Transverse colon (tissue), 4 donors: ENCODE measurements at regions not wholly inside any gene's neighbourhood (a gene's known extent, or its start where the extent isn't known, plus 50 kb on each side); places are given as distances from the start of the nearest gene placed in this dataset.

Experiments
- DNase-seq: peaks from one replicate; pipeline ENCODE4 v3.0.0-alpha.2; 2019
- H3K27ac ChIP-seq, 4 donors: fragments of 200-600 bp; sonication (generic); 2 replicates each; pipeline ENCODE4 v1.5.1; 2016 to 2018; ENCODE audit warnings: inconsistent platforms in 4 of 4
- H3K27me3 ChIP-seq: fragments of 200-600 bp; sonication (generic); 2 replicates; pipeline ENCODE4 v1.5.1; 2017; ENCODE audit warnings: inconsistent platforms
- H3K36me3 ChIP-seq, 4 donors: fragments of 200-600 bp; sonication (generic); 2 replicates each; pipeline ENCODE4 v1.5.1; 2017 to 2019; ENCODE audit warnings: inconsistent platforms in 4 of 4
- H3K4me1 ChIP-seq, 4 donors: fragments of 200-600 bp; sonication (generic); 2 replicates each; pipeline ENCODE4 v1.5.1; 2017 to 2020; ENCODE audit warnings: inconsistent platforms in 4 of 4
- H3K4me3 ChIP-seq, 4 donors: fragments of 200-600 bp; sonication (generic); 1 replicate in 1 of 4; 2 replicates in 3 of 4; pipeline versions ENCODE4 v1.5.1 to v1.6.1; 2017 to 2019; ENCODE audit warnings: inconsistent platforms in 4 of 4
- H3K9me3 ChIP-seq, 2 donors: fragments of 200-600 bp; sonication (generic); 2 replicates each; pipeline ENCODE4 v1.5.1; 2017 to 2019; ENCODE audit warnings: inconsistent platforms in 2 of 2
- EP300 ChIP-seq: sonication (generic); formaldehyde crosslinking; IDR thresholded peaks from one replicate; pipeline ENCODE4 v1.6.1; 2017; ENCODE audit warnings: antibody characterized with exemption, low read depth
- POLR2A ChIP-seq: fragments of 450-650 bp; IDR thresholded peaks from one replicate; pipeline ENCODE4 v1.6.1; 2016; ENCODE audit warnings: antibody characterized with exemption, mild to moderate bottlenecking, moderate library complexity
- POLR2AphosphoS5 ChIP-seq, 3 donors: sonication (generic); formaldehyde crosslinking; IDR thresholded peaks; one replicate each; pipeline ENCODE4 v1.6.1; 2016; ENCODE audit warnings: antibody characterized with exemption in 3 of 3
- WGBS, 2 donors: methylation state at CpG; one replicate each; pipeline ENCODE4 v1.1.5; 2018; ENCODE audit warnings: low coverage in 1 of 2; 5-methylcytosine and 5-hydroxymethylcytosine counted together
- in situ Hi-C, 4 donors: fragments of 200-750 bp; cut with MboI; loops; one replicate each; pipeline versions ENCODE4 v1.15.0 to v1.15.1; 2017; ENCODE audit warnings: low sequenced_read_pairs in 3 of 4, low pct_ligation_motif_present in 1 of 4, low pct_unique_long_range_greater_than_20kb in 1 of 4
- intact Hi-C: fragments of 100-400 bp; cut with DNase I; formaldehyde crosslinking; loops from one replicate; pipeline ENCODE4 v1.15.1; 2023; ENCODE audit warnings: low total_unique reads
- TF ChIP-seq, protein P1 (sequence below), 5 experiments: fragments of 200-600 bp in 3 of 5; fragments of 450-650 bp in 2 of 5; sonication (generic) in 3 of 5; IDR thresholded peaks; 1 replicate in 2 of 5; 2 replicates in 3 of 5; pipeline ENCODE4 v1.5.1; 2016 to 2017; ENCODE audit warnings: antibody characterized with exemption in 5 of 5, inconsistent platforms in 3 of 5, mild to moderate bottlenecking in 2 of 5, moderate library complexity in 1 of 5

GRCh38 chr4:104905546-104905945 lies 241.1 kb upstream of the TET2 start:
- intact Hi-C loops, result no loop called here
- in situ Hi-C loops, result no loop called here
- 53 to 69% methylated on average over 1 of the region's 1 CpG for WGBS, 2 donors
- no peaks in the 10 kb centered on the region for H3K27me3 ChIP-seq
- TF ChIP-seq POLR2A, result no peak
- H3K9me3 ChIP-seq, result no peaks in the 10 kb centered on the region
- H3K36me3 ChIP-seq, result no peaks in the 10 kb centered on the region
- DNase-seq, result no peak
- H3K4me3 ChIP-seq, result no peak overlapping the region
- no peak overlapping the region for H3K27ac ChIP-seq
- H3K4me1 ChIP-seq, result no peaks in the 10 kb centered on the region

DNA sequence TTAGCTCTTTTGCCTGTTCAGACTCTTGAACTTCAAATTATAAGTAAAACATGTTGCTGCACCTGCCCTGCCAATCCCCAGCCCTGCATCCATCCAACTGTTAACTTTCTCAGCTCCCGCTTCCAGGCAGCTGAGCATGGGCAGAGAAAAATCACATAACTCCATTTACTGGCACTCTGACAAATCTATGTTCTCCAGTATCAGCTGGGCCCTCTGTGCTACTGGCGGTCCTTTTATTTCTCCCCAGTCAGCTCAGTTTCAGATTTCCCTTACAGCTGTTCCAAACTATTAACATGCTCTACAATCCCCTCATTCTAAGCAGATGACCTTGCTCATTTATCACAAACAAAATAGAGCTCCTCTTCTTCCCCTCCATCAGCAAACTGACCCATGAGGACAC lies 240.4 kb upstream of the TET2 start:
- Histone ChIP-seq H3K27ac (no peak overlapping the region), H3K9me3 (no peaks in the 10 kb centered on the region), H3K4me3 (no peak overlapping the region), H3K27me3 (no peaks in the 10 kb centered on the region), H3K36me3 (no peaks in the 10 kb centered on the region), H3K4me1 (no peaks in the 10 kb centered on the region)
- intact Hi-C loops, result no loop called here
- in situ Hi-C loops, result no loop called here
- no peak for DNase-seq
- TF ChIP-seq EP300 (no peak), POLR2A (no peak), POLR2AphosphoS5 (IDR thresholded peaks at IDR 0.05) (no peak)
- TF ChIP-seq, protein P1, sequence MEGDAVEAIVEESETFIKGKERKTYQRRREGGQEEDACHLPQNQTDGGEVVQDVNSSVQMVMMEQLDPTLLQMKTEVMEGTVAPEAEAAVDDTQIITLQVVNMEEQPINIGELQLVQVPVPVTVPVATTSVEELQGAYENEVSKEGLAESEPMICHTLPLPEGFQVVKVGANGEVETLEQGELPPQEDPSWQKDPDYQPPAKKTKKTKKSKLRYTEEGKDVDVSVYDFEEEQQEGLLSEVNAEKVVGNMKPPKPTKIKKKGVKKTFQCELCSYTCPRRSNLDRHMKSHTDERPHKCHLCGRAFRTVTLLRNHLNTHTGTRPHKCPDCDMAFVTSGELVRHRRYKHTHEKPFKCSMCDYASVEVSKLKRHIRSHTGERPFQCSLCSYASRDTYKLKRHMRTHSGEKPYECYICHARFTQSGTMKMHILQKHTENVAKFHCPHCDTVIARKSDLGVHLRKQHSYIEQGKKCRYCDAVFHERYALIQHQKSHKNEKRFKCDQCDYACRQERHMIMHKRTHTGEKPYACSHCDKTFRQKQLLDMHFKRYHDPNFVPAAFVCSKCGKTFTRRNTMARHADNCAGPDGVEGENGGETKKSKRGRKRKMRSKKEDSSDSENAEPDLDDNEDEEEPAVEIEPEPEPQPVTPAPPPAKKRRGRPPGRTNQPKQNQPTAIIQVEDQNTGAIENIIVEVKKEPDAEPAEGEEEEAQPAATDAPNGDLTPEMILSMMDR (IDR thresholded peaks at IDR 0.05), result no peak
- WGBS, 2 donors, result 60 to 74% methylated on average over 2 of the region's 2 CpGs

- no peaks in the 10 kb centered on the region for H3K36me3 ChIP-seq
- in situ Hi-C loops, result no loop called here
- no peaks in the 10 kb centered on the region for H3K9me3 ChIP-seq
- no peaks in the 10 kb centered on the region for H3K27me3 ChIP-seq
- intact Hi-C loops, result no loop called here
- H3K4me3 ChIP-seq, result no peak overlapping the region
- DNase-seq, result no peak
- no peaks in the 10 kb centered on the region for H3K4me1 ChIP-seq
- TF ChIP-seq EP300, result no peak
- no peak for TF ChIP-seq POLR2AphosphoS5 (IDR thresholded peaks at IDR 0.05)
- TF ChIP-seq, protein P1 (IDR thresholded peaks at IDR 0.05), result no peak
- TF ChIP-seq POLR2A, result no peak
- H3K27ac ChIP-seq, result no peak overlapping the region
- WGBS, 2 donors, result 88 to 95% methylated on average over 8 to 12 of the region's 12 CpGs
Measured at GRCh38 chr4:104907074-104907649, 239.5 kb upstream of the TET2 start.

DNA sequence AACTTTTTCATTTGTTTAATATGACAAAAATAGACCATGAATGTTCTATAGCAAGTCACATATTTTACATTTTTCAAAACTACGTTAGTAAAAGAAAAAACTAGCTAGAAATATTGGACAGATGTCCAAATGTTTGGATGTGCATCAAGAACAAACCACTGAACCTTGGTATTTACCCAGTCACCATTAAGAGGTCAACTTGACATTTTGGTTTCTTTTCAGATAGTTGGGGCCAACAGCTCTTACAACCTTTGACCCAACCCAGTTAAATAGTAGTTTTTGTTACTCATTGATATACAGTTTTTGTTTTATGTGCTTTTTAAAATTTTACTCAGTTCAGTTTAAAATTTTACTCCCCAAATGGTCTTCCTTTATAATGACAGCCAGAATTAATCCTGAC lies 238.7 kb upstream of the TET2 start:
- H3K27me3 ChIP-seq, result no peaks in the 10 kb centered on the region
- in situ Hi-C loops (no loop called here), intact Hi-C loops (no loop called here)
- no peaks in the 10 kb centered on the region for H3K4me1 ChIP-seq
- no peak overlapping the region for H3K27ac ChIP-seq
- DNase-seq, result no peak
- TF ChIP-seq POLR2A (no peak), POLR2AphosphoS5 (IDR thresholded peaks at IDR 0.05) (no peak), EP300 (no peak)
- TF ChIP-seq, protein P1 (IDR thresholded peaks at IDR 0.05), result no peak
- H3K9me3 ChIP-seq, result no peaks in the 10 kb centered on the region
- 43 to 64% methylated on average over 1 of the region's 1 CpG for WGBS, 2 donors
- H3K4me3 ChIP-seq, result no peak overlapping the region
- H3K36me3 ChIP-seq, result no peaks in the 10 kb centered on the region

GRCh38 chr4:104909376-104909775 lies 237.3 kb upstream of the TET2 start:
- Histone ChIP-seq H3K36me3 (no peaks in the 10 kb centered on the region), H3K27me3 (no peaks in the 10 kb centered on the region), H3K27ac (no peak overlapping the region), H3K4me3 (no peak overlapping the region), H3K9me3 (no peaks in the 10 kb centered on the region), H3K4me1 (no peaks in the 10 kb centered on the region)
- 76 to 87% methylated on average over 1 of the region's 1 CpG for WGBS, 2 donors
- in situ Hi-C loops, result no loop called here
- TF ChIP-seq EP300 (no peak), POLR2AphosphoS5 (IDR thresholded peaks at IDR 0.05) (no peak), POLR2A (no peak)
- TF ChIP-seq, protein P1 (IDR thresholded peaks at IDR 0.05), result no peak
- DNase-seq, result no peak
- intact Hi-C loops, result no loop called here
